Transverse colon (tissue), 4 donors: ENCODE measurements at regions not wholly inside any gene's neighbourhood (a gene's known extent, or its start where the extent isn't known, plus 50 kb on each side); places are given as distances from the start of the nearest gene placed in this dataset.

ENCODE experiments used
- DNase-seq: peaks from one replicate; pipeline ENCODE4 v3.0.0-alpha.2; 2019
- H3K27ac ChIP-seq, 4 donors: fragments of 200-600 bp; sonication (generic); 2 replicates each; pipeline ENCODE4 v1.5.1; 2016 to 2018; ENCODE audit warnings: inconsistent platforms in 4 of 4
- H3K27me3 ChIP-seq: fragments of 200-600 bp; sonication (generic); 2 replicates; pipeline ENCODE4 v1.5.1; 2017; ENCODE audit warnings: inconsistent platforms
- H3K36me3 ChIP-seq, 4 donors: fragments of 200-600 bp; sonication (generic); 2 replicates each; pipeline ENCODE4 v1.5.1; 2017 to 2019; ENCODE audit warnings: inconsistent platforms in 4 of 4
- H3K4me1 ChIP-seq, 4 donors: fragments of 200-600 bp; sonication (generic); 2 replicates each; pipeline ENCODE4 v1.5.1; 2017 to 2020; ENCODE audit warnings: inconsistent platforms in 4 of 4
- H3K4me3 ChIP-seq, 4 donors: fragments of 200-600 bp; sonication (generic); 1 replicate in 1 of 4; 2 replicates in 3 of 4; pipeline versions ENCODE4 v1.5.1 to v1.6.1; 2017 to 2019; ENCODE audit warnings: inconsistent platforms in 4 of 4
- H3K9me3 ChIP-seq, 2 donors: fragments of 200-600 bp; sonication (generic); 2 replicates each; pipeline ENCODE4 v1.5.1; 2017 to 2019; ENCODE audit warnings: inconsistent platforms in 2 of 2
- EP300 ChIP-seq: sonication (generic); formaldehyde crosslinking; IDR thresholded peaks from one replicate; pipeline ENCODE4 v1.6.1; 2017; ENCODE audit warnings: antibody characterized with exemption, low read depth
- POLR2A ChIP-seq: fragments of 450-650 bp; IDR thresholded peaks from one replicate; pipeline ENCODE4 v1.6.1; 2016; ENCODE audit warnings: antibody characterized with exemption, mild to moderate bottlenecking, moderate library complexity
- POLR2AphosphoS5 ChIP-seq, 3 donors: sonication (generic); formaldehyde crosslinking; IDR thresholded peaks; one replicate each; pipeline ENCODE4 v1.6.1; 2016; ENCODE audit warnings: antibody characterized with exemption in 3 of 3
- WGBS, 2 donors: methylation state at CpG; one replicate each; pipeline ENCODE4 v1.1.5; 2018; ENCODE audit warnings: low coverage in 1 of 2; 5-methylcytosine and 5-hydroxymethylcytosine counted together
- in situ Hi-C, 4 donors: fragments of 200-750 bp; cut with MboI; loops; one replicate each; pipeline versions ENCODE4 v1.15.0 to v1.15.1; 2017; ENCODE audit warnings: low sequenced_read_pairs in 3 of 4, low pct_ligation_motif_present in 1 of 4, low pct_unique_long_range_greater_than_20kb in 1 of 4
- intact Hi-C: fragments of 100-400 bp; cut with DNase I; formaldehyde crosslinking; loops from one replicate; pipeline ENCODE4 v1.15.1; 2023; ENCODE audit warnings: low total_unique reads
- TF ChIP-seq, protein P1 (sequence below), 5 experiments: fragments of 200-600 bp in 3 of 5; fragments of 450-650 bp in 2 of 5; sonication (generic) in 3 of 5; IDR thresholded peaks; 1 replicate in 2 of 5; 2 replicates in 3 of 5; pipeline ENCODE4 v1.5.1; 2016 to 2017; ENCODE audit warnings: antibody characterized with exemption in 5 of 5, inconsistent platforms in 3 of 5, mild to moderate bottlenecking in 2 of 5, moderate library complexity in 1 of 5

DNA sequence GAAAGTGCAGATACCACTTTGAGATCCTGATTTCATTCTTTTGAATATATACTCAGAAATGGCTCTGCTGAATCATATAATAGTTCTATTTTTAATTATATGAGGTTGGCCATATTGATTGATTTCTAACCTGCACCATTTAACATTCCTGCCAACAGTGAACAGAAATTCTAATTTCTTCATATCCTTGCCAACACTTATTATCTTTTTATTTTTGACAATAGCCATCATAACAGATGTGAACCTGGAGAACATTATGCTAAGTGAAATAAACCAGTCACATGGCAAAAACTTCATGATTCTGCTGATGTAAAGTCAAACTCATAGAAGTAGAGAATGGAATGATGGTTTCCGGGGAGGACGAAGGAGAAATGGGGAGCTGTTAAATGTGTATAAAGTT lies 344.5 kb upstream of the CYRIA start:
- H3K9me3 ChIP-seq: no peaks in the 10 kb centered on the region
- no peaks in the 10 kb centered on the region for H3K36me3 ChIP-seq
- in situ Hi-C loops: no loop called here
- no peaks in the 10 kb centered on the region for H3K27me3 ChIP-seq
- H3K4me3 ChIP-seq: no peak overlapping the region
- WGBS, 2 donors: 81 to 86% methylated on average over 2 of the region's 2 CpGs
- no peak for DNase-seq
- intact Hi-C loops: no loop called here
- no peak overlapping the region for H3K27ac ChIP-seq
- H3K4me1 ChIP-seq: no peaks in the 10 kb centered on the region
- TF ChIP-seq, protein P1, sequence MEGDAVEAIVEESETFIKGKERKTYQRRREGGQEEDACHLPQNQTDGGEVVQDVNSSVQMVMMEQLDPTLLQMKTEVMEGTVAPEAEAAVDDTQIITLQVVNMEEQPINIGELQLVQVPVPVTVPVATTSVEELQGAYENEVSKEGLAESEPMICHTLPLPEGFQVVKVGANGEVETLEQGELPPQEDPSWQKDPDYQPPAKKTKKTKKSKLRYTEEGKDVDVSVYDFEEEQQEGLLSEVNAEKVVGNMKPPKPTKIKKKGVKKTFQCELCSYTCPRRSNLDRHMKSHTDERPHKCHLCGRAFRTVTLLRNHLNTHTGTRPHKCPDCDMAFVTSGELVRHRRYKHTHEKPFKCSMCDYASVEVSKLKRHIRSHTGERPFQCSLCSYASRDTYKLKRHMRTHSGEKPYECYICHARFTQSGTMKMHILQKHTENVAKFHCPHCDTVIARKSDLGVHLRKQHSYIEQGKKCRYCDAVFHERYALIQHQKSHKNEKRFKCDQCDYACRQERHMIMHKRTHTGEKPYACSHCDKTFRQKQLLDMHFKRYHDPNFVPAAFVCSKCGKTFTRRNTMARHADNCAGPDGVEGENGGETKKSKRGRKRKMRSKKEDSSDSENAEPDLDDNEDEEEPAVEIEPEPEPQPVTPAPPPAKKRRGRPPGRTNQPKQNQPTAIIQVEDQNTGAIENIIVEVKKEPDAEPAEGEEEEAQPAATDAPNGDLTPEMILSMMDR (IDR thresholded peaks at IDR 0.05): no peak
- TF ChIP-seq EP300 (no peak), POLR2AphosphoS5 (IDR thresholded peaks at IDR 0.05) (no peak), POLR2A (no peak)

DNA sequence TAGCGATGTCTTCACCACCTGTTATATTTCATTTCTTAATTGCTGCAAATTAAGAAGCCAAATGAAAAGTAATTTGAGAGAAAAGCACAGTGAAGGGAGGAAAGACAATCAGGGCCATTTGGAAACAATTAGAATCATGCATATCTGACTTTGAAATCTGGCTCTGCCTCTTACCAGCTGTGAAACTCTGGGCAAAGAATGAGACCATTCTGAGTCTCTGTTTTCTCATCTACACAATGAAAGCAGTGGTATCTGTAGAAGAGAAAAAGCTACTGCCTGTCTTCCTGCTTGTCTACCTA lies 334.5 kb upstream of the CYRIA start:
- Histone ChIP-seq H3K36me3 (no peaks in the 10 kb centered on the region), H3K9me3 (no peaks in the 10 kb centered on the region), H3K27ac (no peak overlapping the region), H3K27me3 (no peaks in the 10 kb centered on the region), H3K4me3 (no peak overlapping the region), H3K4me1 (no peaks in the 10 kb centered on the region)
- WGBS, 2 donors: 83 to 86% methylated on average over 1 of the region's 1 CpG
- no peak for DNase-seq
- TF ChIP-seq POLR2AphosphoS5 (IDR thresholded peaks at IDR 0.05) (no peak), POLR2A (no peak)
- TF ChIP-seq, protein P1 (IDR thresholded peaks at IDR 0.05): no peak
- intact Hi-C loops (no loop called here), in situ Hi-C loops (no loop called here)

DNA sequence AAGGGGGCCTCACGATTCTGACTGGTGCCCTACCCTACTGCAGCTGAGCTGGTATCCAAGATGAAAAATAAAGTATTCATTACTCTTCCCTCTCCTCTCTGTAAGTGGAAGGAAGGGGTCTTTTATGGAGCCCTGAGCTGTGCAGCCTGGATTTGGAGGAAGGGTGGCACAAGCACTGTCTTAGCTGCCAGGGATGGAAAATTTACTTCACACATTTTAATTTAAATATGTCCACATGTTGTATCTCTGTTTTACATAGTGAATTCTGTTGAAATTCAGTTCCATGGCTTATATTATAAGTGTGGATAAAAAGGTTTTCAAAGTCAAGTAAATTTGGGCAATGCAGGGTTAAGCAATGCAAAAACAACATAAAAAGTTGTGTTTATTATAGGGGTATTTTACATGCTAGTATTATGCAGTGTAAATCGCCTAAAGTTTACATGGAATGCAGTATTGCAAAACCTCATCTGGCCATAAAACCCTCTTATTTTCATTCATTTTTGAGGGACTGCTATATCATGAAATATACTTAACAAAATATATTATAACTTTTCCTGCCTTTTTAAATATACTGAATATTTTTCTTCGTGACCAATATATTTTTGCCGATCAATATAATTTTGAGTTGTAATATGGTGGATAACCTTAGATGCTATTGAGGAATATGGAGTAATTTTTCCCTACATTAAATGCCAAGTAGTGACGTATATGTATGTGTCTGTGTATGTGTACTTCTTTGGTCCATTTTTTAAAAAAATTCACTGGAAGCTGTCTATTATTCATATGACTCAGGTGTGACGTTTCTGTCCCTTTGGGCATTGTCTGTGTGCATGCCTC lies 333.9 kb upstream of the CYRIA start:
- TF ChIP-seq, protein P1 (IDR thresholded peaks at IDR 0.05): no peak
- in situ Hi-C loops: no loop called here

DNA sequence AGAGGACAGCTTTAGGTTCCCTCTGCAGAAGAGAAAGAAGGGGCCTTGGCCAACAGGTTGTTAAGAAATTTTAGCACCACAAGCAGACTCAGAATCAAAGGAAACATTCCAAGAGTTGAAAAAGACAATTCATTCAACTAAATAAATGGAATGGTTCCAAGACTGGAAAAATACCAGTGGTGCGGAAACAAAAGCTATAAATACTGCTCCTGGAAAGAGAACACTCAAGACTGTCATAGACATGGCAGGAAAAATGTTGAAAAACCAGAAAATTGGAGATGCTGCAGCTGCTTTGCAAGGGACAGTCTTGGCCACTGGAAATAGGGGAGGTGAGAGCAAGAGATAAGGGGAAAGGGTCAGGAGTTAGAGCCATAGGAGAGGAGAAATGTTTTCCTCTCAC lies 312.7 kb upstream of the CYRIA start:
- WGBS, 2 donors: 29 to 39% methylated on average over 1 of the region's 1 CpG
- no peaks in the 10 kb centered on the region for H3K36me3 ChIP-seq
- no peaks in the 10 kb centered on the region for H3K4me1 ChIP-seq
- intact Hi-C loops: no loop called here
- H3K27me3 ChIP-seq: no peaks in the 10 kb centered on the region
- no peak overlapping the region for H3K27ac ChIP-seq
- H3K4me3 ChIP-seq: no peak overlapping the region
- in situ Hi-C loops: no loop called here
- H3K9me3 ChIP-seq: no peaks in the 10 kb centered on the region
- no peak for DNase-seq
- TF ChIP-seq, protein P1 (IDR thresholded peaks at IDR 0.05): no peak
- TF ChIP-seq EP300 (no peak), POLR2AphosphoS5 (IDR thresholded peaks at IDR 0.05) (no peak), POLR2A (no peak)

More for the DNA sequence above, 333.9 kb upstream of the CYRIA start:
- Histone ChIP-seq H3K9me3 (no peaks in the 10 kb centered on the region), H3K4me1 (no peaks in the 10 kb centered on the region), H3K27me3 (no peaks in the 10 kb centered on the region), H3K4me3 (no peak overlapping the region), H3K27ac (no peak overlapping the region), H3K36me3 (no peaks in the 10 kb centered on the region)
- DNase-seq: no peak
- intact Hi-C loops: no loop called here
- 66 to 78% methylated on average over 5 to 6 of the region's 6 CpGs for WGBS, 2 donors
